ENCODE measurements at regions not wholly inside any gene's neighbourhood (a gene's known extent, or its start where the extent isn't known, plus 50 kb on each side); places are given as distances from the start of the nearest gene placed in this dataset.

DNA sequence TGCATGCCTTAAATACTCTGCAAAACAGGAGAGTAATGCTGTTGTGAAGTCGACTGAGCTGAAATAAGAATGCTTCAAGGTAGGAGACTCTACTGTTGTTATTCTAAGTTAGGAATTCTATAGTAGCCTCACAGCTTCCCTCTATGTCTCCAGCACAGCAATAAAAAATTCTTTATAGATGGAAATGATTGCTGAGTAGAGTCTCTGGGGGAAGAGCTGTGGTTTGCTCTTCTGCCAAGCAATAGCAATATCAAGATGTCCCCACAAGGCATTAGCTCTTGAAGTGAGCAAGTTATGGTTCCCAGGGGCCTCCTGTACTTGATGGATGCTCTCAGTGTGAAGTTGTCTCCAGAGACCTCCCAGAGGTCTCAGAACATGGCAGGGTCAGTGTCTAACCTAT is 880.6 kb upstream of the FRG1 start:
- no peak for TF ChIP-seq POLR2A (IDR thresholded peaks at IDR 0.05; ENCODE audit: low read depth)
- TF ChIP-seq EP300 (IDR thresholded peaks at IDR 0.05), result no peak
- no peak for TF ChIP-seq CTCF (IDR thresholded peaks at IDR 0.05)
- TF ChIP-seq POLR2AphosphoS5 (IDR thresholded peaks at IDR 0.05), result no peak
